ENCODE measurements at regions not wholly inside any gene's neighbourhood (a gene's known extent, or its start where the extent isn't known, plus 50 kb on each side); places are given as distances from the start of the nearest gene placed in this dataset.

GRCh38 chr1:78836726-78837125 lies 169.8 kb downstream of the ADGRL4 start:
- TF ChIP-seq CTCF (conservative IDR thresholded peaks at IDR 0.05) = no peak
- H3K9me3 Mint-ChIP-seq = peaks cover 3% of the 10 kb centered on the region
- no peaks in the 10 kb centered on the region for H3K36me3 Mint-ChIP-seq (ENCODE audit: low read depth)

GRCh38 chr1:78839704-78840277 lies 166.7 kb downstream of the ADGRL4 start:
- H3K9me3 Mint-ChIP-seq = peaks cover under 1% of the 10 kb centered on the region
- H3K27me3 Mint-ChIP-seq (ENCODE audit: low read depth) = no peaks in the 10 kb centered on the region
- H3K36me3 Mint-ChIP-seq (ENCODE audit: low read depth) = peaks cover under 1% of the 10 kb centered on the region
- no peak overlapping the region for H3K4me3 Mint-ChIP-seq
- peak; percentile 50 for DNase-seq (ENCODE audit: low read depth, low spot score)
- H3K27ac Mint-ChIP-seq (ENCODE audit: unreplicated experiment) = no peak overlapping the region
- H3K4me1 Mint-ChIP-seq = peaks cover 8% of the 10 kb centered on the region
- peak; percentile 87 for TF ChIP-seq CTCF (conservative IDR thresholded peaks at IDR 0.05)

More at GRCh38 chr1:78836726-78837125, 169.8 kb downstream of the ADGRL4 start:
- peaks cover 8% of the 10 kb centered on the region for H3K4me1 Mint-ChIP-seq
- H3K27me3 Mint-ChIP-seq (ENCODE audit: low read depth) = no peaks in the 10 kb centered on the region
- H3K4me3 Mint-ChIP-seq = no peak overlapping the region
- no peak overlapping the region for H3K27ac Mint-ChIP-seq (ENCODE audit: unreplicated experiment)
- no peak for DNase-seq (ENCODE audit: low read depth, low spot score)
